DMS114 treated with DMSO at 0.1 percent for 48 hours (cell line): ENCODE measurements at regions not wholly inside any gene's neighbourhood (a gene's known extent, or its start where the extent isn't known, plus 50 kb on each side); places are given as distances from the start of the nearest gene placed in this dataset.
"Not testable (repeated sequence)": the region's sequence is repeated elsewhere in the genome, so short reads cannot be mapped to it uniquely, and the experiment has no call there.

Source experiments
- DNase-seq: peaks from one replicate; lab custom pipeline; 2025; ENCODE audit not compliant: unreplicated experiment; lab: John Stamatoyannopoulos, UW

DNA sequence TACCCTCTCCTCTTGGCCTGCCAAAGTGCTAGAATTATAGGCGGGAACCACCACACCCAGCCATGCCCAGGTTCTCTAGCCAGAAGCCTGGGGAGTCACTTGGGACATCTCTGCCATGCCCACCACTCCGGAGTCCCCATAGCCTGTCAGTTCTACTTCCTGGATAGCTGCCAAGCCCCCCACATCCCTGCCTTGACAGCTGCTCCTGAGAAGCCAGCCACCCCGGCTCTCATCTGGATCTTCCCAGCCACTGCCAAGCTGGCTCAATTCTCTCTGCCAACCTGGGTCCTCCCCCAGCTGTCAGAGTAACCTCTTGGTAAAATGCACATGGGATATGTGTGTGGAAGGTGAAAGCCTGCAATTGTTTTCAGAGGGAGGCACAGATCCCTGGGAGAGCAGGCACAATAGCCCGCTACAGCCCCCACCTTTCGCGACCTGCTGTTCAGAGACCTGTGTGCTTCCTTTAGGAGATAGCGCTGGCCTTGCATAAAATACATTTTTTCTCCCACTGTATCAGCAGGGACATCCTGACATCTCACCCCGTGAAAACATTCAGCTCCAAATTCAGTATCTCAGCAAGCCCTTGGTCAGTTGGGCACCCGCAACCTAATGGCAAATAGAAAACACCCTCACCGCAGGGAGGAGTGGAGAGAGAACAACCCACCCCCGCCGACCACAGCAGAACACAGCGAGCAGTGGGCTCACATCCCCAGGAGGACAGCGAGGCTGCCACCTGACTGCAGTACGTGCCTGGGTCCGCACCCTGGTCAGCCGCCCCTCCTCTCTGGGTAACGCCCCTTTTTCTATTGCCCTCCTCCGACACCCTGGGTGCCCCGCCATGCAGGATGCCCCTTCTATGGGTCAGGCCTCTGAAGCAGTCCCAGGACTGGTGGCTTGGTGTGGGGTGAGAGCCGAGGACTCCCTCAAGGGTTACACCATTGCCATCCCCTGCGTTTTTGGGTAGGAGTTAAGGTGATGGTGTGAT lies 1342.2 kb downstream of the BRD1 start:
- DNase-seq = no peak

DNA sequence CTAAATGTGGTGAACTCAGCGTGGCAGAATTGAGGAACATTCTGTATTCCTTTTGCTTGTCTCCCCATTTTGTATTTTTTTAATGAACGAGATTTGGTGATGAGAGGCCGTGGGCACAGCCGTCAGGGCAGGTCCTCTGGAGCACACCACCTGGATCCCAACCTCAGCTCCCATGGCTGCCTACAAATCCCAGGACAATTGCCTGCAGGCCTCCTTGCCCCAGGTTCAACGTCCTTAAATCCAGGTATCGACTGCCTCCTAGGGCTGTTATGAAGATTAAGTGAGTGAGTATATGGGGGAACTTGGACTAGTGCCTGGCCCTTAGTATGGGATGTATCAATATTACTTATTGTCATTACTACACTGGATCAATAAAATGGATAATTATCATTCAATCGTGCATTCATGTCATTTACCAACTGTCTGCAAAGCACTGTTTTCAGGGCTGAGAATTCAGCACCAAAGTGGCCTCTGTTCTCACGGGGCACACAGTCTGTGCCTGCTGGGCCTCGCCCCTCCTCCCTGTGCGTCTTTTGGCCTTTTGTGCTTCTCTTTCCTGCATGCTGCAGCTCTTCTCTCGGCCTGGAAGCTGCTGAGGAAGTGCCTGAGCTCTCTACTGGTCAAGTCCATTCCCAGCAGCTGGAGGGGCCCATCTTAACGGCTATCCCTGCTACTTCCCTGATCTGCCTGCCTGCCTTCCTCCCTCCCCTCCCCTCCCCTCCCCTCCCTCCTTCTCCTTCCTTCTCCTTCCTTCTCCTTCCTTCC lies 1343.7 kb downstream of the BRD1 start:
- no peak for DNase-seq

GRCh38 chr22:48482771-48483170 lies 1344.9 kb downstream of the BRD1 start:
- no peak for DNase-seq

- not testable (repeated sequence) for DNase-seq
Observed at GRCh38 chr22:48482198-48482597, 1345.5 kb downstream of the BRD1 start.

DNA sequence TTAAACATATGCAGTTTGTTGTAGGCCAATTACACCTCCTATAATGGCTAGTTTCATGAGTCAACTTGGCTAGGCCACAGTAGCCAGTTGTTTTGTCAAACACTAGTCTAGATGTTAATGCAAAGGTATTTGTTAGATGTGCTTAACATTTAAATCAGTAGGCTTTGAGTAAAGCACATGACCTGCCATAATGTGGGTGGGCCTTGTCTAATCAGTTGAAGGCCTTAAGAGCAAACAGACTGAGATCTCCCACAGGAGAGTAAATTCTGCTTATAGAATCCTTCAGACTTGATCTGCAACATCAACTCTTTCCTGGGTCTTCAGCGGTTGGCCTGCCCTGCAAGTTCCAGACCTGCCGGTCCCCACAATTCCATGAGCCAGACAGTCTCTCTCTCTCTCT lies 1345.9 kb downstream of the BRD1 start:
- DNase-seq = no peak

GRCh38 chr22:48478529-48479265 lies 1349.0 kb downstream of the BRD1 start:
- no peak for DNase-seq

GRCh38 chr22:48478124-48478523 lies 1349.5 kb downstream of the BRD1 start:
- DNase-seq = no peak

DNA sequence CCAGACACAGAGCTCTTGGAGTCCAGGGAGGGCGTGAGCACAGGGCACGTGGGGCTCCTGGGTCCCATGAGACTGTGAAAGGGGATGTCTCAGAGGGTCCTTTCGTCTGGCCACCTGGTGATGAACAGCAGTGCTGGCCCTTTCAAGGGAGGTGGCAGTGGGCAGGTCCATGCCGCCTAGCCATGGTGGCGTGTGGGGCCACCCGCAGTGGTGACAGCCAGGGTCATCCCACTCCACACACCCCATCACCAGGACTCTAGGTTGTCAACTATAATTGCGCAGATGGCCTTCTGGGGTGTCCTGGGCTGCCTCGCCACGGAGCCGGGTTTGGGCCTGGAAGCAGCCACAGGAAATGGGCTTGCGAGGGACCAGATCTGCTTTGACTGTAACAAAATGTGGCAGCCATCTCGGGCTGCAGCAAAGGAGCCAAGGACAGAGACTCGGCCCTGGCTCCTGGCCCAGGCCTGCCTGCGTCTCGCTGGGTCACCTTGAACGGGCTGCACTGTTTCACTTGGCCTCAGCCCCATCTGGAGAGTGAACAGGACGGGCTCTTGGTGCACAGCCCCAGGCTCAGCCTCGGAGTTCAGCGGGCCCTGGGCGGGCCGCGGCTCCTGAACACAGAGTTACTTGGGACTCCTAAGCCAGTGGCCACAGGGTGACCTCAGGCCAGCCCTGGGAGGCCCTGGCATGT lies 1350.5 kb downstream of the BRD1 start:
- DNase-seq = no peak

- no peak for DNase-seq
Observed at GRCh38 chr22:48476577-48476976, 1351.1 kb downstream of the BRD1 start.

DNA sequence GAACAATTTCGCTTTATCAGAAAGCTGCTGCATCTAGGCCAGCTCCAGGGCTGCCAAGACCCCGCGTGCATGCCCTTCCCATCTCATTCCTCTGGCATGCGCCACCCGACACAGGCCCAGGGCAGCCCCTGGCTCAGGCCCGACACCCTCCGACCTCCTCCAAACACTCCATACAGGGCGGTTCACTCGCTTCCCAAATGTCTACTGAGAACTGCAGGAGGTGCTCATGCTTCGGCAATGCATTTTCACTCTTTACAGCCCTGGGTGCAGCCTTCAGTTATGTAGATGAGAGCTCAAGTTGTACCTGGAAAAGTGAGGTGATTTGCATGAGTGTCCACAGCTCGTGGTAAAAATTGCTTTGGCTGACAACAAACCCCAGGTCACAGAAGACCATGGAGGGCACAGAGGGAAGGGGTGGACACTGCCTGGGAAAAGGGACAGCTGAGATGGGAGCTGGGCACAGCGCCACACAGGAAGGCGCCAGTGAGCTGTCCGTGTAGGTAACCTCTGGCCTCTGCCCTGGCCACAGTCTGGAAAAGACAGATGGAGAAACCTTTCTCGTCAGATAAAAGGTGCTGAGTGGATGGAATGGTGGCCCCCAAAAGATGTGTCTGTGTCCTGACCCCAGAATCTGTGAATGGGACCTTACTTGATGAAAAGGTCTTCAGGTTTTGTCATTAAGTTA lies 1351.9 kb downstream of the BRD1 start:
- DNase-seq = no peak

DNA sequence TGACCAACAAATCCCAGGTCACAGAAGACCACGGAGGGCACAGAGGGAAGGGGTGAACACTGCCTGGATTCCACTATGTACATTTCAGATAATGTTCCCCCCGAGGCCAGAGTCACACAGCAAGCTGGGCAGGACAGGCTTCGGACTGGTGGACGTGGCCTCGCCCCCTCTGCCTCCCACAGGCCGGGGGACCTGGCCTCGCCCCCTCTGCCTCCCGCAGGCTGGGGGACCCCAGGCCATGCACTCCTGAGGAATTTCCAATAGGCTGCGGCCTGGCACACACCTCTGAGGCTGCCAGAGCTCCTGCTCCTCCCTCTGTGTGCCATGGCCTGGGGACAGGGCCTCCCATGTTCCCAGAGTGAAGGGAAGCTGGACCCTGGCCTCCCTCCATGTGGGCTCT lies 1352.8 kb downstream of the BRD1 start:
- no peak for DNase-seq

DNA sequence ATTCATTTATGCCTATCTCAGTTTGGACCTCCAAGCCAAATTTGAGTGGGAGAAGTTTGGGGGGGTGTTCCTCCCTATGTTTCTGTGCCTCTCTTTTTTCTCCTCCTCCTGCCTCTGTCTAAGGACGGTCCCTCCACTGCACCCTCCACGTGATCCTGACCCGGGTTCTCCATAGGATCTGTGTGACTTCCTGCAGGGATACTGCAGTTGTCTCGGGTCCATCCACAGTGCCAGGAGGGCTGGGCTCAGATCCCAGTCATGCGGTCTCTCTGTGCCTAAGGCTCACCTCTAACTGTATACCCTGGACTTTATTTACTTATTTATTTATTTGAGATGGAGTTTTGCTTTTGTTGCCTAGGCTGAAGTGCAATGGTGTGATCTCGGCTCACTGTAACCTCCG lies 1354.5 kb downstream of the BRD1 start:
- DNase-seq = no peak

GRCh38 chr22:48464246-48464645 lies 1363.4 kb downstream of the BRD1 start:
- no peak for DNase-seq

GRCh38 chr22:48459859-48460823 lies 1367.5 kb downstream of the BRD1 start:
- no peak for DNase-seq

GRCh38 chr22:48459259-48459658 lies 1368.4 kb downstream of the BRD1 start:
- DNase-seq = no peak

DNA sequence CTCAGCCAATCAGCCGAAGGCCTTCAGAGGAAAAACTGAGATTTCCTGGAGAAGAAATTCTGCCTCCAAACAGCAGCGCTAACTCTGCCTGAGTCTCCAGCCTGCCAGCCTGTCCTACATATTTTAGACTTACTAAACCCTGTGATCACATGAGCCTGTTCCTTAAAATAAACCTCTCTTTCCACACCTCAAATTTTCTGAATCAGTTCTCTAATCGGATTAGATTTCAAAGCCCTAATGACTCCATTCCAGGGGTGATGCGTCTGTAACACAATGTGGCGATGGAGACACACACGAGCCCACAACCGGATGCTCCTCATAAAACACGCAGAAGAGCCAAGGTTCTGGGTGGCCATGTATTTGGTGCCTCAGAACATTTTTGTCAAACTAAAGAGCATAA lies 1371.2 kb downstream of the BRD1 start:
- no peak for DNase-seq

DNA sequence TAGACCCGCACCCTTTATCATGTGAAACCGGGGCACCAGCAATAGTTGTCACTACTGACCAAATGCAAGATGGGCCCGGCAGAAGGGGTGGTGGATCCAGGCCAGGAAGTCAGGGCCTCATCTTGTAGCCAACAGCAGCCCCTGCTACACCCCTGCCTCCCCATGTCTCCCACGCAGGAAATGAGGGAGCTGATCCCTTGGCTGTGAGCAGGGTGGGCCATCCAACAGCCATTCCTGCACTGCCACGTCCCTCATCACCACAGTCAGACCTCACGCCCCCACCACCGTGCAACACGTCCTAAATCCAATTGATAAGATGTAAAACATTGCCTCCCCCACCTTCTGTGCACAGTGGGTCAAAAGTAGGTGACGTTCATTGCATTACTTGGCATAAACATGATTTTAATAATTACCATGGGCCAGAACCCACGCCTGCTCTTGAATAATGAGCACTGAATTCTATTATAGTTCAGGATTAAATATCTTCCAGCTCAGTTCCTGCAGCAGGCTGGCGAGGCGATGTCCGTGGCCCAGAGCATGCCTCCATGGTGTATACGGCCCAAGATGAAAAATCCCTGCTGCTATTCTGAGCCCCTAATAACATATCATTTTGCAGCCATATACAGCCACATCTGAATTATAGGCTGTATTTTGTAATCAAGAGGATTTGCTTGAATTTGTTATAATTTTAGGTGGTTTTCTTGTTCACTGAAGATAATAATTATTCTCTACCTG lies 1373.8 kb downstream of the BRD1 start:
- no peak for DNase-seq

DNA sequence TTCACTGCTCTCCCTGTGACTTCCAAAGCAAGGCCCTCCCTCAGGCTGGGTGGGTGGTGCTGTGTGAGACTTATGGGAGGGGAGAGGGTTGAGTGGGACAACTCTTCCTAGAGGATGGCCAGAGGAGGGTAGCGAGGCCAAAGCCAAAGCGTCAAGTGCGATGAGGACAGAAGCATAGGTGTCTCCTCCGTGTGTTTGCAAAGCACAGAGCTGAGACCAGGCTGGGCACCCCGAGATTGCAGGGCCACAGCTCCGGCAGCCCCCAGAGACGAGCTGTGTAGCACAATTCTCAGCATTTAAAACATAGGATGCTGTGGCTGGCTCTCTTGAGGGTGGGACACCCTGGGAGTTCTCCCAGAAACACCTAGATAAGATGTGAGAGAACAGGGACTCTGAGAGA lies 1374.5 kb downstream of the BRD1 start:
- no peak for DNase-seq
